Endothelial cell of umbilical vein (primary cell): ENCODE measurements at regions not wholly inside any gene's neighbourhood (a gene's known extent, or its start where the extent isn't known, plus 50 kb on each side); places are given as distances from the start of the nearest gene placed in this dataset.

Source experiments
- EZH2 ChIP-seq: IDR thresholded peaks from 2 replicates; pipeline ENCODE4 v1.6.1; 2012; ENCODE audit warnings: borderline replicate concordance, low read depth, mild to moderate bottlenecking, moderate library complexity, low read length, inconsistent platforms; ENCODE audit not compliant: severe bottlenecking
- FOS ChIP-seq: IDR thresholded peaks from 2 replicates; pipeline ENCODE4 v1.6.1; 2011; ENCODE audit warnings: mild to moderate bottlenecking, low read length, moderate library complexity, borderline replicate concordance; ENCODE audit not compliant: insufficient read depth
- GATA2 ChIP-seq: IDR thresholded peaks from 2 replicates; pipeline ENCODE4 v1.7.0; 2011; ENCODE audit warnings: low read depth, mild to moderate bottlenecking, moderate library complexity, mixed read lengths, low read length; ENCODE audit not compliant: insufficient read length, insufficient read depth
- JUN ChIP-seq: IDR thresholded peaks from 2 replicates; pipeline ENCODE4 v1.6.1; 2011; ENCODE audit warnings: borderline replicate concordance, low read depth; ENCODE audit not compliant: insufficient read length, insufficient read depth
- MYC ChIP-seq: IDR thresholded peaks from one replicate; pipeline ENCODE4 v1.6.1; 2011; ENCODE audit warnings: mild to moderate bottlenecking, low read depth, low read length
- POLR2A ChIP-seq: IDR thresholded peaks from 2 replicates; pipeline ENCODE4 v1.6.1; 2012; ENCODE audit warnings: low read depth, mild to moderate bottlenecking, control low read depth, low read length
- POLR2AphosphoS5 ChIP-seq: IDR thresholded peaks from 2 replicates; pipeline ENCODE4 v1.6.1; 2012; ENCODE audit warnings: low read depth, mild to moderate bottlenecking, control low read depth, low read length, moderate library complexity; ENCODE audit not compliant: insufficient read depth
- TF ChIP-seq, protein P1 (sequence below): IDR thresholded peaks from 2 replicates; pipeline ENCODE4 v1.6.1; 2011; ENCODE audit not compliant: insufficient read depth, insufficient read length
- TF ChIP-seq, protein P2 (sequence below), 2 donors: IDR thresholded peaks; 1 replicate in 1 of 2; 2 replicates in 1 of 2; pipeline ENCODE4 v1.5.1; 2011; ENCODE audit warnings: low read length in 2 of 2, mild to moderate bottlenecking in 2 of 2, moderate library complexity in 2 of 2, control low read depth in 1 of 2, inconsistent platforms in 1 of 2, low read depth in 1 of 2; ENCODE audit not compliant: insufficient read depth in 1 of 2; ENCODE audit errors: extremely low read depth in 1 of 2

DNA sequence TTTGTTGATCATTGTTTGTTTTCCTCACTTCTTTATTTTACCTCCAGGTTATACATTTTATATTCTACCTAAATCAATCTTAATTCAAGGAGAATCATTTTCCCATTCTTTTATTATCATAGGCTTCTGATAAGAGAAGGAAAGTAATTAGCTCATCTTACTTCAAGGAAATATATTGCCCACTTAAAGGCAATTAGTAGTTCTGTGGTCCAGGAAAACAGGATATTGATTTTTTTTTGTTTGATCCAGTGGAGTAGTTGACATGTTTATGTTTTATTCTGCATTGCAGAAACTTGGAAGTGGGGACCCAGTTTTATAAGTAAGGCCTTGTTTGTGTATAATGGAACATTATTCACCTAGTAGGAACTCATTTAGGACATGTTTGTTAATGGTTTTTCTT lies 390.6 kb downstream of the NDFIP2 start:
- TF ChIP-seq, protein P1, sequence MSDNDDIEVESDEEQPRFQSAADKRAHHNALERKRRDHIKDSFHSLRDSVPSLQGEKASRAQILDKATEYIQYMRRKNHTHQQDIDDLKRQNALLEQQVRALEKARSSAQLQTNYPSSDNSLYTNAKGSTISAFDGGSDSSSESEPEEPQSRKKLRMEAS, result no peak
- no peak for TF ChIP-seq POLR2A
- TF ChIP-seq, protein P2, sequence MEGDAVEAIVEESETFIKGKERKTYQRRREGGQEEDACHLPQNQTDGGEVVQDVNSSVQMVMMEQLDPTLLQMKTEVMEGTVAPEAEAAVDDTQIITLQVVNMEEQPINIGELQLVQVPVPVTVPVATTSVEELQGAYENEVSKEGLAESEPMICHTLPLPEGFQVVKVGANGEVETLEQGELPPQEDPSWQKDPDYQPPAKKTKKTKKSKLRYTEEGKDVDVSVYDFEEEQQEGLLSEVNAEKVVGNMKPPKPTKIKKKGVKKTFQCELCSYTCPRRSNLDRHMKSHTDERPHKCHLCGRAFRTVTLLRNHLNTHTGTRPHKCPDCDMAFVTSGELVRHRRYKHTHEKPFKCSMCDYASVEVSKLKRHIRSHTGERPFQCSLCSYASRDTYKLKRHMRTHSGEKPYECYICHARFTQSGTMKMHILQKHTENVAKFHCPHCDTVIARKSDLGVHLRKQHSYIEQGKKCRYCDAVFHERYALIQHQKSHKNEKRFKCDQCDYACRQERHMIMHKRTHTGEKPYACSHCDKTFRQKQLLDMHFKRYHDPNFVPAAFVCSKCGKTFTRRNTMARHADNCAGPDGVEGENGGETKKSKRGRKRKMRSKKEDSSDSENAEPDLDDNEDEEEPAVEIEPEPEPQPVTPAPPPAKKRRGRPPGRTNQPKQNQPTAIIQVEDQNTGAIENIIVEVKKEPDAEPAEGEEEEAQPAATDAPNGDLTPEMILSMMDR (IDR thresholded peaks at IDR 0.05; ENCODE audit: extremely low read depth in 1 of 2, insufficient read depth in 1 of 2, low read depth in 1 of 2, low read length in 2 of 2), result no peak
- TF ChIP-seq POLR2AphosphoS5, result no peak
- no peak for TF ChIP-seq EZH2
- TF ChIP-seq FOS, result no peak
- no peak for TF ChIP-seq GATA2
- no peak for TF ChIP-seq MYC
- no peak for TF ChIP-seq JUN
